ENCODE measurements at regions not wholly inside any gene's neighbourhood (a gene's known extent, or its start where the extent isn't known, plus 50 kb on each side); places are given as distances from the start of the nearest gene placed in this dataset.

- ATAC-seq = no peak
- ChIA-PET POLR2A (no interaction called here), CTCF (interaction anchor here (1.1 to 1.4 kb wide), 3 partner anchors 47 to 302 kb away, joined by 3 to 5 read pairs (median 3); no protein-coding TSS in a partner anchor)
- no peak for TF ChIP-seq USF2 (IDR thresholded peaks at IDR 0.05)
- TF ChIP-seq JUN (IDR thresholded peaks at IDR 0.05) = no peak
- TF ChIP-seq TFCP2L1 (CRISPR knock-in tag; IDR thresholded peaks at IDR 0.05) = no peak
- TF ChIP-seq E2F6 (IDR thresholded peaks at IDR 0.05; ENCODE audit: borderline replicate concordance, low read depth) = no peak
- TF ChIP-seq ESRRA (IDR thresholded peaks at IDR 0.05; ENCODE audit: borderline replicate concordance, low read length) = no peak
- TF ChIP-seq HEYL (CRISPR knock-in tag; IDR thresholded peaks at IDR 0.05) = no peak
- no peak for TF ChIP-seq FOXS1 (CRISPR knock-in tag; IDR thresholded peaks at IDR 0.05)
- no peak for TF ChIP-seq KDM5A (IDR thresholded peaks at IDR 0.05)
- TF ChIP-seq FOSB (CRISPR knock-in tag; IDR thresholded peaks at IDR 0.05) = no peak
- TF ChIP-seq FOSL2 (IDR thresholded peaks at IDR 0.05) = no peak
- no peak for TF ChIP-seq FOSL2 (CRISPR knock-in tag; IDR thresholded peaks at IDR 0.05)
- no peak for TF ChIP-seq HDAC2 (IDR thresholded peaks at IDR 0.05)
- TF ChIP-seq BCL3 (IDR thresholded peaks at IDR 0.05) = no peak
- TF ChIP-seq CBX2 (IDR thresholded peaks at IDR 0.05; ENCODE audit: borderline replicate concordance, low read depth) = no peak
- H3K4me3 ChIP-seq = no peak overlapping the region
- DNase-seq (ENCODE audit: low read depth in 1 of 2, low spot score in 1 of 2) = no peak
- H3K27ac ChIP-seq = no peak overlapping the region
- peaks cover under 1% of the 10 kb centered on the region; the same call in 2 of the 3 replicates for H3K4me1 ChIP-seq
- no peak for FAIRE-seq
- H3K4me2 ChIP-seq = no peak overlapping the region
- 59% methylated on average over 5 of the region's 5 CpGs for WGBS (ENCODE audit: missing lambda C conversion rate)
- H3K9me3 ChIP-seq = no peaks in the 10 kb centered on the region
Measured at GRCh38 chr16:77536809-77537208, 102.0 kb upstream of the ADAMTS18 start.

- POLR2A ChIA-PET = no interaction called here
- no peaks in the 10 kb centered on the region for H3K9me3 ChIP-seq
- DNase-seq (ENCODE audit: low read depth in 1 of 2, low spot score in 1 of 2) (no peak), ATAC-seq (no peak), FAIRE-seq (no peak)
- no peak overlapping the region for H3K4me3 ChIP-seq
- CTCF ChIA-PET = no interaction called here
- TF ChIP-seq KDM5A (IDR thresholded peaks at IDR 0.05) (no peak), FOSB (CRISPR knock-in tag; IDR thresholded peaks at IDR 0.05) (no peak), ZNF302 (CRISPR knock-in tag; IDR thresholded peaks at IDR 0.05) (no peak), CHD4 (IDR thresholded peaks at IDR 0.05; ENCODE audit: borderline replicate concordance) (no peak)
- 14% methylated on average over 3 of the region's 3 CpGs for WGBS (ENCODE audit: missing lambda C conversion rate)
- no peaks in the 10 kb centered on the region for H3K4me1 ChIP-seq
- no peak overlapping the region for H3K4me2 ChIP-seq
- H3K27ac ChIP-seq = no peak overlapping the region
Measured at GRCh38 chr16:77539421-77540034, 104.7 kb upstream of the ADAMTS18 start.

- TF ChIP-seq MAX (IDR thresholded peaks at IDR 0.05) = no peak
- TF ChIP-seq GATA3 (IDR thresholded peaks at IDR 0.05; ENCODE audit: borderline replicate concordance) = no peak
- TF ChIP-seq FOSL2 (IDR thresholded peaks at IDR 0.05) = no peak
- TF ChIP-seq FOSL2 (CRISPR knock-in tag; IDR thresholded peaks at IDR 0.05) = no peak
- no peak for TF ChIP-seq ZSCAN20 (CRISPR knock-in tag; IDR thresholded peaks at IDR 0.05)
- no peak for TF ChIP-seq JUN (IDR thresholded peaks at IDR 0.05)
- TF ChIP-seq HOXB5 (CRISPR knock-in tag; IDR thresholded peaks at IDR 0.05) = no peak
- TF ChIP-seq ATOH8 (CRISPR knock-in tag; IDR thresholded peaks at IDR 0.05; ENCODE audit: low read depth) = no peak
- no peak for TF ChIP-seq POLR2A (IDR thresholded peaks at IDR 0.05; ENCODE audit: low read length)
- no peak for TF ChIP-seq USF2 (IDR thresholded peaks at IDR 0.05)
- no peak for TF ChIP-seq KDM5A (IDR thresholded peaks at IDR 0.05)
- no peak for TF ChIP-seq JUNB (IDR thresholded peaks at IDR 0.05)
- no peak for TF ChIP-seq NFE2L2 (conservative IDR thresholded peaks at IDR 0.05; ENCODE audit: low read length)
- TF ChIP-seq PHF8 (IDR thresholded peaks at IDR 0.05; ENCODE audit: borderline replicate concordance, low read depth) = no peak
- TF ChIP-seq MAZ (IDR thresholded peaks at IDR 0.05; ENCODE audit: borderline replicate concordance, low read depth, low read length) = no peak
- TF ChIP-seq EHF (CRISPR knock-in tag; IDR thresholded peaks at IDR 0.05) = no peak
- no peak for TF ChIP-seq POLR2AphosphoS2 (conservative IDR thresholded peaks at IDR 0.05; ENCODE audit: low read length)
- no peak for TF ChIP-seq CBX8 (IDR thresholded peaks at IDR 0.05)
- TF ChIP-seq RARB (CRISPR knock-in tag; IDR thresholded peaks at IDR 0.05) = no peak
- no peak for DNase-seq (ENCODE audit: low read depth in 1 of 2, low spot score in 1 of 2)
- no peak overlapping the region for H3K27ac ChIP-seq
- H3K4me2 ChIP-seq = no peak overlapping the region
- ChIA-PET POLR2A (no interaction called here), CTCF (interaction anchor here (1.9 kb wide), 1 partner anchor 304 kb away, joined by 5 read pairs; no protein-coding TSS in a partner anchor)
- H3K4me3 ChIP-seq = no peak overlapping the region
- no peak for FAIRE-seq
- ATAC-seq = no peak
- no peaks in the 10 kb centered on the region for H3K9me3 ChIP-seq
- WGBS (ENCODE audit: missing lambda C conversion rate) = 0% methylated on average over 2 of the region's 2 CpGs
- no peaks in the 10 kb centered on the region for H3K4me1 ChIP-seq
Measured at GRCh38 chr16:77540646-77541045, 105.8 kb upstream of the ADAMTS18 start.
